Endothelial cell of umbilical vein (primary cell): ENCODE measurements at regions not wholly inside any gene's neighbourhood (a gene's known extent, or its start where the extent isn't known, plus 50 kb on each side); places are given as distances from the start of the nearest gene placed in this dataset.

ENCODE experiments used
- BruUV-seq: library from RNA; stranded (reverse); fragments of 400-500 nt; replicated peaks from 2 replicates; lab custom pipeline; 2021; lab: Mats Ljungman, UMichigan
- CTCF ChIA-PET: fragments of 300-600, 350-600 bp; sonication (Branson Sonifier 250); formaldehyde crosslinking; loops from one replicate; lab custom pipeline; 2021; ENCODE audit warnings: antibody characterized with exemption, inconsistent platforms; lab: Charles Lee
- POLR2A ChIA-PET: fragments of 300-600, 350-600 bp; sonication (Branson Sonifier 250); formaldehyde crosslinking; loops from one replicate; lab custom pipeline; 2021; ENCODE audit warnings: antibody characterized with exemption, inconsistent platforms; lab: Charles Lee
- DNase-seq: peaks from one replicate; pipeline ENCODE4 v3.0.0-alpha.2; 2011; ENCODE audit warnings: low read depth, low spot score
- FAIRE-seq: peaks from 2 replicates; lab custom pipeline; 2011; peaks lifted over from hg19 to GRCh38; lab: Jason Lieb, UNC
- H2AFZ ChIP-seq: 2 replicates; pipeline ENCODE4 v1.6.0; 2012; ENCODE audit warnings: low read depth, low read length, control low read depth, inconsistent platforms
- H3K27ac ChIP-seq: 2 replicates; pipeline ENCODE4 v1.5.1; 2011; ENCODE audit warnings: low read depth, mild to moderate bottlenecking, control low read depth, low read length, moderate library complexity; ENCODE audit not compliant: insufficient read depth
- H3K27me3 ChIP-seq, 2 experiments: 2 replicates each; pipeline versions ENCODE4 v1.6.0 to v1.6.1; 2011; ENCODE audit warnings: low read length in 2 of 2, mixed read lengths in 1 of 2; ENCODE audit not compliant: control insufficient read depth in 2 of 2, insufficient read depth in 2 of 2
- H3K36me3 ChIP-seq, 2 experiments: 2 replicates in 1 of 2; 3 replicates in 1 of 2; pipeline ENCODE4 v1.5.1; 2011; ENCODE audit warnings: low read length in 2 of 2, mild to moderate bottlenecking in 1 of 2, moderate library complexity in 1 of 2; ENCODE audit not compliant: control insufficient read depth in 2 of 2, insufficient read depth in 2 of 2; ENCODE audit errors: extremely low read depth in 1 of 2
- H3K4me1 ChIP-seq: 3 replicates; pipeline ENCODE4 v1.5.1; 2011; ENCODE audit warnings: mild to moderate bottlenecking, low read length; ENCODE audit not compliant: control insufficient read depth, insufficient read depth; ENCODE audit errors: extremely low read depth
- H3K4me2 ChIP-seq: 2 replicates; pipeline ENCODE4 v1.6.1; 2011; ENCODE audit warnings: low read length, control low read depth, mixed read lengths; ENCODE audit not compliant: insufficient read depth
- H3K4me3 ChIP-seq, 3 experiments: fragments of 200-600 bp in 1 of 3; sonication (generic), shearing (Covaris generic) in 1 of 3; replicated peaks in 1 of 3; 2 replicates each; pipeline ENCODE4 v1.5.1; 2011 to 2016; ENCODE audit warnings: control low read depth in 3 of 3, low read length in 3 of 3, mild to moderate bottlenecking in 2 of 3, inconsistent platforms in 1 of 3, low read depth in 1 of 3, moderate library complexity in 1 of 3; ENCODE audit not compliant: insufficient read depth in 1 of 3
- H3K79me2 ChIP-seq: 2 replicates; pipeline ENCODE4 v1.6.0; 2012; ENCODE audit warnings: low read length, inconsistent platforms; ENCODE audit not compliant: control insufficient read depth, insufficient read depth
- H3K9ac ChIP-seq: replicated peaks from 2 replicates; pipeline ENCODE3; 2011; ENCODE audit warnings: low read length, control low read depth; ENCODE audit not compliant: insufficient read depth; ENCODE audit errors: extremely low read depth
- H3K9me1 ChIP-seq: replicated peaks from 3 replicates; pipeline ENCODE4 v1.6.0; 2011; ENCODE audit warnings: mild to moderate bottlenecking, low read length; ENCODE audit not compliant: control insufficient read depth, insufficient read depth; ENCODE audit errors: extremely low read depth
- H3K9me3 ChIP-seq: replicated peaks from 2 replicates; pipeline ENCODE4 v1.5.1; 2012; ENCODE audit warnings: low read length, inconsistent platforms; ENCODE audit not compliant: control insufficient read depth, insufficient read depth
- H4K20me1 ChIP-seq: replicated peaks from 2 replicates; pipeline ENCODE3; 2011; ENCODE audit warnings: mild to moderate bottlenecking, low read length; ENCODE audit not compliant: control insufficient read depth, insufficient read depth; ENCODE audit errors: extremely low read depth
- EZH2 ChIP-seq: IDR thresholded peaks from 2 replicates; pipeline ENCODE4 v1.6.1; 2012; ENCODE audit warnings: borderline replicate concordance, low read depth, mild to moderate bottlenecking, moderate library complexity, low read length, inconsistent platforms; ENCODE audit not compliant: severe bottlenecking
- FOS ChIP-seq: IDR thresholded peaks from 2 replicates; pipeline ENCODE4 v1.6.1; 2011; ENCODE audit warnings: mild to moderate bottlenecking, low read length, moderate library complexity, borderline replicate concordance; ENCODE audit not compliant: insufficient read depth
- GATA2 ChIP-seq: IDR thresholded peaks from 2 replicates; pipeline ENCODE4 v1.7.0; 2011; ENCODE audit warnings: low read depth, mild to moderate bottlenecking, moderate library complexity, mixed read lengths, low read length; ENCODE audit not compliant: insufficient read length, insufficient read depth
- JUN ChIP-seq: IDR thresholded peaks from 2 replicates; pipeline ENCODE4 v1.6.1; 2011; ENCODE audit warnings: borderline replicate concordance, low read depth; ENCODE audit not compliant: insufficient read length, insufficient read depth
- MYC ChIP-seq: IDR thresholded peaks from one replicate; pipeline ENCODE4 v1.6.1; 2011; ENCODE audit warnings: mild to moderate bottlenecking, low read depth, low read length
- POLR2AphosphoS5 ChIP-seq: IDR thresholded peaks from 2 replicates; pipeline ENCODE4 v1.6.1; 2012; ENCODE audit warnings: low read depth, mild to moderate bottlenecking, control low read depth, low read length, moderate library complexity; ENCODE audit not compliant: insufficient read depth
- dilution Hi-C: fragments of 300-500 bp; cut with MboI; formaldehyde crosslinking; loops from one replicate; pipeline ENCODE4 v1.15.0; 2019; ENCODE audit warnings: low sequenced_read_pairs; ENCODE audit not compliant: extremely low pct_ligation_motif_present
- intact Hi-C: fragments of 100-400 bp; cut with micrococcal nuclease; formaldehyde crosslinking; loops from one replicate; pipeline ENCODE4 v1.10.0; 2022
- TF ChIP-seq, protein P1 (sequence below), 2 donors: IDR thresholded peaks; 1 replicate in 1 of 2; 2 replicates in 1 of 2; pipeline ENCODE4 v1.5.1; 2011; ENCODE audit warnings: low read length in 2 of 2, mild to moderate bottlenecking in 2 of 2, moderate library complexity in 2 of 2, control low read depth in 1 of 2, inconsistent platforms in 1 of 2, low read depth in 1 of 2; ENCODE audit not compliant: insufficient read depth in 1 of 2; ENCODE audit errors: extremely low read depth in 1 of 2
- TF ChIP-seq, protein P2 (sequence below): IDR thresholded peaks from 2 replicates; pipeline ENCODE4 v1.6.1; 2011; ENCODE audit not compliant: insufficient read depth, insufficient read length

DNA sequence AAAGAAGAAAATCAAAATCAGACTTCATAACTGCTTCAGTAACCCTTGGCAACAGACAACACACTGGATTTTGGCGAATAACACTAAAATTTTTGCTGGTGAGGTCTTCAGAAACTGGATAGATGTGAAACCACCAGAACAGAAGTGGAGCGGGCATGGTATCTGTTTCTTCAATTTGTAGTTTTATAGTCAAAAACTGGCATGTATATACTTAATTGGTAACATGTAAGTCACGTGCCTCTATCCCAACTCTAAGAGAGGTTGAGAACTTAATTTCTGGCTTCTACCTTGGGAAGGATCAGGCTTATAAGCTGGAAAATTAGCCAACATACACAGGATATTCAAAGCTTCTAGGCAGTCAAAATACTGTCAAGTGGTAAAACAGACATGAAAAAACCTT lies 172.6 kb upstream of the CHL1 start:
- intact Hi-C loops, result no loop called here
- TF ChIP-seq FOS (no peak), GATA2 (no peak), EZH2 (no peak), POLR2AphosphoS5 (no peak), MYC (no peak), JUN (no peak)
- TF ChIP-seq, protein P1, sequence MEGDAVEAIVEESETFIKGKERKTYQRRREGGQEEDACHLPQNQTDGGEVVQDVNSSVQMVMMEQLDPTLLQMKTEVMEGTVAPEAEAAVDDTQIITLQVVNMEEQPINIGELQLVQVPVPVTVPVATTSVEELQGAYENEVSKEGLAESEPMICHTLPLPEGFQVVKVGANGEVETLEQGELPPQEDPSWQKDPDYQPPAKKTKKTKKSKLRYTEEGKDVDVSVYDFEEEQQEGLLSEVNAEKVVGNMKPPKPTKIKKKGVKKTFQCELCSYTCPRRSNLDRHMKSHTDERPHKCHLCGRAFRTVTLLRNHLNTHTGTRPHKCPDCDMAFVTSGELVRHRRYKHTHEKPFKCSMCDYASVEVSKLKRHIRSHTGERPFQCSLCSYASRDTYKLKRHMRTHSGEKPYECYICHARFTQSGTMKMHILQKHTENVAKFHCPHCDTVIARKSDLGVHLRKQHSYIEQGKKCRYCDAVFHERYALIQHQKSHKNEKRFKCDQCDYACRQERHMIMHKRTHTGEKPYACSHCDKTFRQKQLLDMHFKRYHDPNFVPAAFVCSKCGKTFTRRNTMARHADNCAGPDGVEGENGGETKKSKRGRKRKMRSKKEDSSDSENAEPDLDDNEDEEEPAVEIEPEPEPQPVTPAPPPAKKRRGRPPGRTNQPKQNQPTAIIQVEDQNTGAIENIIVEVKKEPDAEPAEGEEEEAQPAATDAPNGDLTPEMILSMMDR (IDR thresholded peaks at IDR 0.05; ENCODE audit: extremely low read depth in 1 of 2, insufficient read depth in 1 of 2, low read depth in 1 of 2, low read length in 2 of 2), result no peak
- TF ChIP-seq, protein P2, sequence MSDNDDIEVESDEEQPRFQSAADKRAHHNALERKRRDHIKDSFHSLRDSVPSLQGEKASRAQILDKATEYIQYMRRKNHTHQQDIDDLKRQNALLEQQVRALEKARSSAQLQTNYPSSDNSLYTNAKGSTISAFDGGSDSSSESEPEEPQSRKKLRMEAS, result no peak
- H3K4me3 ChIP-seq, result no peak overlapping the region
- H2AFZ ChIP-seq, result no peak overlapping the region
- no peak overlapping the region for H3K27ac ChIP-seq
- no TSS peak for BruUV-seq
- H3K36me3 ChIP-seq, result no peaks in the 10 kb centered on the region
- ChIA-PET CTCF (no interaction called here), POLR2A (no interaction called here)
- no peaks in the 10 kb centered on the region for H4K20me1 ChIP-seq
- FAIRE-seq, result no peak
- no peak overlapping the region for H3K9ac ChIP-seq
- DNase-seq, result no peak
- no peak overlapping the region for H3K4me2 ChIP-seq
- no peaks in the 10 kb centered on the region for H3K4me1 ChIP-seq
- H3K9me1 ChIP-seq, result no peaks in the 10 kb centered on the region
- no peaks in the 10 kb centered on the region for H3K79me2 ChIP-seq
- no peaks in the 10 kb centered on the region for H3K27me3 ChIP-seq
- dilution Hi-C loops, result no loop called here
- no peaks in the 10 kb centered on the region for H3K9me3 ChIP-seq
